Activated naive CD8-positive, alpha-beta T cell treated with anti-CD3 and anti-CD28 coated beads, Interleukin-2, amount 50 U/mL, for 16 hours (primary cell): ENCODE measurements at regions not wholly inside any gene's neighbourhood (a gene's known extent, or its start where the extent isn't known, plus 50 kb on each side); places are given as distances from the start of the nearest gene placed in this dataset.

Experiments
- DNase-seq: peaks from one replicate; pipeline ENCODE4 v3.0.0-alpha.2; 2020; ENCODE audit warnings: low read depth, low spot score

GRCh38 chr12:132395192-132395907 lies 66.0 kb upstream of the GALNT9 start:
- no peak for DNase-seq

- DNase-seq, result no peak
Observed at GRCh38 chr12:132393991-132394949, 64.9 kb upstream of the GALNT9 start.

GRCh38 chr12:132393245-132393795 lies 63.9 kb upstream of the GALNT9 start:
- DNase-seq, result no peak

- no peak for DNase-seq
Observed at GRCh38 chr12:132392389-132393244, 63.2 kb upstream of the GALNT9 start.

GRCh38 chr12:132391326-132392041 lies 62.1 kb upstream of the GALNT9 start:
- no peak for DNase-seq

- no peak for DNase-seq
Observed at GRCh38 chr12:132390287-132391076, 61.1 kb upstream of the GALNT9 start.

- DNase-seq, result no peak
Observed at GRCh38 chr12:132389526-132390286, 60.3 kb upstream of the GALNT9 start.

GRCh38 chr12:132389026-132389425 lies 59.6 kb upstream of the GALNT9 start:
- DNase-seq, result no peak

- DNase-seq, result no peak
Observed at GRCh38 chr12:132388379-132389015, 59.1 kb upstream of the GALNT9 start.

GRCh38 chr12:132386926-132387497 lies 57.6 kb upstream of the GALNT9 start:
- DNase-seq, result no peak

- no peak for DNase-seq
Observed at GRCh38 chr12:132385923-132386751, 56.7 kb upstream of the GALNT9 start.

- no peak for DNase-seq
Observed at GRCh38 chr12:132384916-132385774, 55.8 kb upstream of the GALNT9 start.

GRCh38 chr12:132380641-132381040 lies 51.3 kb upstream of the GALNT9 start:
- no peak for DNase-seq

- no peak for DNase-seq
Observed at GRCh38 chr12:132379996-132380395, 50.6 kb upstream of the GALNT9 start.

- no peak for DNase-seq
Observed at GRCh38 chr12:132379576-132379975, 50.2 kb upstream of the GALNT9 start.
